Activated CD4-positive, alpha-beta memory T cell treated with anti-CD3 and anti-CD28 coated beads, Interleukin-2, amount 10 ng/mL, durations not matched to agents 7 days and 5 days (primary cell): ENCODE measurements at regions not wholly inside any gene's neighbourhood (a gene's known extent, or its start where the extent isn't known, plus 50 kb on each side); places are given as distances from the start of the nearest gene placed in this dataset.
"Not testable (repeated sequence)": the region's sequence is repeated elsewhere in the genome, so short reads cannot be mapped to it uniquely, and the experiment has no call there.

ENCODE experiments used
- CTCF ChIA-PET: fragments of 350-600 bp; sonication (Branson Sonifier 250); formaldehyde crosslinking; loops from one replicate; lab custom pipeline; 2021; ENCODE audit warnings: antibody characterized with exemption, inconsistent platforms; lab: Charles Lee
- POLR2A ChIA-PET: fragments of 350-600 bp; sonication (Branson Sonifier 250); formaldehyde crosslinking; loops from one replicate; lab custom pipeline; 2021; ENCODE audit warnings: antibody characterized with exemption; lab: Charles Lee
- DNase-seq: peaks from one replicate; pipeline ENCODE4 v3.0.0-alpha.2; 2020
- H3K27ac Mint-ChIP-seq: one replicate; pipeline ENCODE4 v1.8.0; 2021; ENCODE audit warnings: mild to moderate bottlenecking, mixed read lengths
- H3K27me3 Mint-ChIP-seq: one replicate; pipeline ENCODE4 v1.8.0; 2021; ENCODE audit warnings: mixed read lengths
- H3K36me3 Mint-ChIP-seq: one replicate; pipeline ENCODE4 v1.8.0; 2021; ENCODE audit warnings: low read depth, mixed read lengths
- H3K4me1 Mint-ChIP-seq: one replicate; pipeline ENCODE4 v1.8.0; 2021; ENCODE audit warnings: mixed read lengths
- H3K4me3 Mint-ChIP-seq: one replicate; pipeline ENCODE4 v1.8.0; 2021; ENCODE audit warnings: mild to moderate bottlenecking, mixed read lengths
- H3K9me3 Mint-ChIP-seq: one replicate; pipeline ENCODE4 v1.8.0; 2021; ENCODE audit warnings: mixed read lengths

DNA sequence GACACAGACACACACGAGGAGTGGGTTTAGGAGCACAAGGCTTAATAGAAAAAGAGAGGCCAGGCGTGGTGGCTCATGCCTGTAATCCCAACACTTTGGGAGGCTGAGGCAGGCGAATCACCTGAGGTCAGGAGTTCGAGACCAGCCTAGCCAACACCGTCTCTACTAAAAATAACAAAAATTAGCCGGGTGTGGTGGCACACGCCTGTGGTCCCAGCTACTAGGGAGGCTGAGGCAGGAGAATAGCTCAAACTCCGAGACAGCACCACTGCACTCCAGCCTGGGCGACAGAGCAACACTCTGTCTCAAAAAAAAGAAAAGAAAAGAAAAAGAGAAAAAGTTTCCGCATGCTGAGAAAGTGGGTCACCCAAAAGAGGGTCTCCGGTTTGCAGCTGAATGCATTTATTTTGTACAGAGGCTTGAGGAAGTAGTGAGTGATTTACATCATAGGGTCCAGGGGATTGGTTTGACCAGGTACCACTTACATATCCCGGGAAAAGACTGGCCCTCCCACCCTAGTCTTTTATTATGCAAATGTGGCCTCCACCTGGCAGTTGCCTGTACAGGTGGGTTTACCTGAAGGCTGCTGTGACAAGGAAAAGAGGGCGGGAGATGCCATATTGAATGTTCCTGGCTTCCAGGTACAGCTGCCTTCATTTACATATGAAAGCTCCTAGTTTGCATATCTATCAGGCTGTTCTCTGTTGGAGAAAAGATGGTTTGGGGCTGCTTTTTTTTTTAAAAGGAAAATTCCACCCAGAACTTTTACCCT, 366.2 kb upstream of the GRAMD2B start:
- peaks cover 7% of the 10 kb centered on the region for H3K9me3 Mint-ChIP-seq
- H3K36me3 Mint-ChIP-seq = no peaks in the 10 kb centered on the region

DNA sequence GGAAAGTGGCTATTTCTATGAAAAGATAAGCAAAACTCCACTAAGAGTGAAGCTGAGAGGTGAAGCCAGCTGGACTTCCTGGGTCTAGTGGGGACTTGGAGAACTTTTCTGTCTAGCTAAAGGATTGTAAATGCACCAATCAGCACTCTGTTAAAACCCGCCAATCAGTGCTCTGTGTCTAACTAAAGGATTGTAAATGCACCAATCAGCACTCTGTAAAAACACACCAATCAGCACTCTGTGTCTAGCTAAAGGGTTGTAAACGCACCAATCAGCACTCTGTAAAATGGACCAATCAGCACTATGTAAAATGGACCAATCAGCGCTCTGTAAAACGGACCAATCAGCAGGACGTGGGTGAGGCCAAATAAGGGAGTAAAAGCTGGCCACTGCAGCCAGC, 364.8 kb upstream of the GRAMD2B start:
- POLR2A ChIA-PET, H3K27me3 Mint-ChIP-seq, H3K4me3 Mint-ChIP-seq, H3K9me3 Mint-ChIP-seq, H3K36me3 Mint-ChIP-seq, H3K27ac Mint-ChIP-seq, CTCF ChIA-PET, DNase-seq, H3K4me1 Mint-ChIP-seq: not testable (repeated sequence)

More for the DNA sequence above, 366.2 kb upstream of the GRAMD2B start:
- no peak for DNase-seq
- ChIA-PET POLR2A (no interaction called here), CTCF (no interaction called here)
- H3K27me3 Mint-ChIP-seq = no peaks in the 10 kb centered on the region
- H3K27ac Mint-ChIP-seq = no peak overlapping the region
- H3K4me1 Mint-ChIP-seq = no peaks in the 10 kb centered on the region
- H3K4me3 Mint-ChIP-seq = no peak overlapping the region

DNA sequence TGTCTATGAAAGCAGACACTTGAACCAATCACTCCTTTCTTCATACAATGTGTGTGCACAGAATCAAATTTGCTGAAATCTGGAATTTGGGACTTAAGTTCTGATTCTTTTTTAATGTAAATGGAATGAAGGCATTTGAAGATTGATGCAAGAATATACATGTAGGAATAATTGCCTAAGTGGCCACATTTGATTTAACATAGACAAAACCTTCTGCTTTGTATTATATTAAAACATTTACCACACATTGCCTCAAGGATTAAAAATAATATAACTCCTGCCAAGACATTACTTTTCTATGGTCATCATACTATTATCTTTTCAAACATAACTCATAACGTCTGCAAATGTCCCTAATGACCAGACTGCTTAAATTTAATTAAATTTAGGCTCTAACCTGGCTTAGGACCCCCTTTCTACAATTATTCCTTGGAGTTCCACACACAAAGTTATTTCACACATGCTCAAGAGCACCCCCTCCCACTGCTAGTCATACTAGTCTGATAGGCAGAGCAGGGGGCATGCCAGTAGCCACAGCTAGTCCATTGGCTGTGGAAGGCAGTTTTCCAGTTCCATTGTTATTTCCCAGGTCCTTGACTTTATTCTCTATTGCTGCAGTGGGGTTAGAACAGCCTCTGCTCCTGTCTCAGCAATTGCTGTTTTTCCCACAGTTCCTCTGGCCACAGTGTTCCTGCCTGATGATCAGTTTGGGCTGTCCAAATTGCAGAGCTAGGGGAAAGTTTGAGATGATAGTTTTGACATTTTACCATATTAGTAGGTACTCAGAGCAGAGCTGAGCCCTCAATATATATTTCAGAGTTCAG, 360.6 kb upstream of the GRAMD2B start:
- DNase-seq = no peak
- Mint-ChIP-seq H3K4me3 (no peak overlapping the region), H3K27me3 (no peaks in the 10 kb centered on the region), H3K27ac (no peak overlapping the region), H3K36me3 (no peaks in the 10 kb centered on the region), H3K4me1 (no peaks in the 10 kb centered on the region), H3K9me3 (peaks cover 17% of the 10 kb centered on the region)
- ChIA-PET CTCF (no interaction called here), POLR2A (no interaction called here)

DNA sequence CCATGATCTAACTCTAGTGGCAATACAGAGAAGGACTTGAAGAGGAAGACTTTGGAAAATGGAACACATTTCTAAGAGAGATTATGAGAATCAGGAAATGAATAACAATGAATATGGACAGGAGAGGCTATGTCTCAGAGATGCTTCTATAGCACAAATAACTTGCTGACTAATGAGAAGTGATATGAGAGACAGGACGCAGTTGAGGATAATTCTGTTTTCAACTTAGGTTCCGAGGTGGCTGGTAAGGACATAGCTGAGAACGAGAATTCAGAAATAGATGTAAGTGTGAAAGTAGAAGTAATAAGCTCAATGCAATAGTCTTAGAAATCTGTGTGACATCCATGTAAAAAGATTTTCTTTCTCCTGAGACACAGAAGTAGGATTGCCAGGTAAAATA, 358.1 kb upstream of the GRAMD2B start:
- no peaks in the 10 kb centered on the region for H3K36me3 Mint-ChIP-seq
- H3K9me3 Mint-ChIP-seq = peaks cover 14% of the 10 kb centered on the region
- ChIA-PET POLR2A (no interaction called here), CTCF (no interaction called here)
- no peak overlapping the region for H3K4me3 Mint-ChIP-seq
- no peaks in the 10 kb centered on the region for H3K4me1 Mint-ChIP-seq
- DNase-seq = no peak
- H3K27ac Mint-ChIP-seq = no peak overlapping the region
- H3K27me3 Mint-ChIP-seq = no peaks in the 10 kb centered on the region

DNA sequence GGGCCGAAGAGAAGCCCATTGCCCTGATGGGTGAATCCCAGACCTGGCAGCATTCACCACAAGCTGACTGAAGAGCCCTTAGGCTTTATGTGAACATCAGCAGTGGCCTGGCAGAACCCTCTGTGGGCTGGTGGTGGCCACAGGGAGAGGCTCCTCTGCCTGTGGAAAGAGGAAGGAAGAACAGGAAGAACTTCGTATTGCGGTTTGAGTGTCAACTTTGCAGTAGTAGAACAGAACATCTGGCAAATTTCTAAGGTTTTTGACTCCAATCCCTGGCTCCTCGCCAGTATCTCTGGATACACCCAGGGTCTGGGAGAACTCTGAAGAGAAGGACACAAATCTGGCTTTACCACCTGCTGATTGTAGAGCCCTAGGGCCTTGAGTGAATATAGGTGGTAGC, 356.4 kb upstream of the GRAMD2B start:
- no peak for DNase-seq

DNA sequence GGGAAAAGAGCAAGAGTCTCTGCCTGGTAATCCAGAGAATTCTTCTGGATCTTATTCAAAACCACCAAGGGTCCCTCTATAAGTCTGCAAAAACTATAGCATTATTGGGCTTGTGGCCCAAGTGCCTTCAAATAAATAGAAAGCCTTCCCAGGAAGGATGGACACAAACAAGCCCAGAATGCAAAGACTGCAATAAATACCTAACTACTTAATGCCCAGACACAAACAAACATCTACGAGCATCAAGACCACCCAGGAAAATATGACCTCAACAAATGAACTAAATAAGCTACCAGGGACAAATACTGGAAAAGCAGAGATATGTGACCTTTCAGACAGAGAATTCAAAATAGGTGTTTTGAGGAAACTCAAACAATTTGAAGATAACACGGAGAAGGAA, 355.8 kb upstream of the GRAMD2B start:
- H3K9me3 Mint-ChIP-seq = peaks cover 20% of the 10 kb centered on the region
- no peak overlapping the region for H3K4me3 Mint-ChIP-seq
- H3K27ac Mint-ChIP-seq = no peak overlapping the region
- no peaks in the 10 kb centered on the region for H3K4me1 Mint-ChIP-seq
- no peaks in the 10 kb centered on the region for H3K36me3 Mint-ChIP-seq
- no peak for DNase-seq
- H3K27me3 Mint-ChIP-seq = no peaks in the 10 kb centered on the region
- POLR2A ChIA-PET = no interaction called here
- CTCF ChIA-PET = no interaction called here

More for the DNA sequence above, 356.4 kb upstream of the GRAMD2B start:
- Mint-ChIP-seq H3K36me3 (no peaks in the 10 kb centered on the region), H3K27ac (no peak overlapping the region), H3K4me1 (no peaks in the 10 kb centered on the region), H3K27me3 (no peaks in the 10 kb centered on the region), H3K4me3 (no peak overlapping the region), H3K9me3 (peaks cover 17% of the 10 kb centered on the region)
- ChIA-PET POLR2A (no interaction called here), CTCF (no interaction called here)

DNA sequence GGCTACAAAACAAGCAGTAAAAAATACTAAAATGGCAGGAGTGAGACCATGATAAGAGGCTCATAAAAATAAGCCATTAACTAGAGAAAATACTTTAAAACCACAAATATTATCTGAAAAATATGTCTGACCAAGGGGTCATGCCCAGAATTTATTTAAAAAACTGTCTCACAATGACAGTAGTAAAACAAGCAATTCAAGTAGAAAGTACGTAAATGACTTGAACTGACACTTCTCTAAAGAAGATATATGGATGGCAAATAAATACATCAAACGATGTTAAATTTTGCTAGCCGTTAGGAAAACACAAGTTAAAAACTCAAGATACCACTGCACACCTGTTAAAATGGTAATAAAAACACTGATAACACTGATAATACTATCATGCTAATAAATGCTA, 353.9 kb upstream of the GRAMD2B start:
- Mint-ChIP-seq H3K36me3 (no peaks in the 10 kb centered on the region), H3K27me3 (no peaks in the 10 kb centered on the region), H3K4me3 (no peak overlapping the region), H3K4me1 (no peaks in the 10 kb centered on the region), H3K9me3 (peaks cover 27% of the 10 kb centered on the region), H3K27ac (no peak overlapping the region)
- DNase-seq = no peak
- CTCF ChIA-PET = no interaction called here
- POLR2A ChIA-PET = no interaction called here

DNA sequence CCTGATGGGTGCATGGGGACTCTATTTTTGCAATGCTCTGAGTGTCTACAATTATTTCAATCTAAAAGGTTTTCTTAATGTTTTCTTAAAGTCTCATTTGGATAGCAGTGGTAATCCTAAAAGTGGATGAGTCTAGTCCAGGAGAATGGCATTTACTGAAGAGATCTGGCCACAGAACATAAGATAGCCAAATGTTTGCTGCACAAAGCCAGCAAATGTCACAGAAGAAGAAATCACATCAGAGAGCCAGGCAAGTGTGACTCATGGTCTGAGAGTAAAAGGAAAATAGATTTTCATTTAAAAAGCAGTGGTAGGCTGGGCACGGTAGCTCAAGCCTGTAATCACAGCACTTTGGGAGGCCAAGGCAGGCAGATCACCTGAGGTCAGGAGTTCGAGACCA, 352.7 kb upstream of the GRAMD2B start:
- ChIA-PET POLR2A (no interaction called here), CTCF (no interaction called here)
- Mint-ChIP-seq H3K27me3 (no peaks in the 10 kb centered on the region), H3K9me3 (peaks cover 21% of the 10 kb centered on the region), H3K4me1 (no peaks in the 10 kb centered on the region), H3K4me3 (no peak overlapping the region), H3K36me3 (no peaks in the 10 kb centered on the region), H3K27ac (no peak overlapping the region)
- DNase-seq = no peak

DNA sequence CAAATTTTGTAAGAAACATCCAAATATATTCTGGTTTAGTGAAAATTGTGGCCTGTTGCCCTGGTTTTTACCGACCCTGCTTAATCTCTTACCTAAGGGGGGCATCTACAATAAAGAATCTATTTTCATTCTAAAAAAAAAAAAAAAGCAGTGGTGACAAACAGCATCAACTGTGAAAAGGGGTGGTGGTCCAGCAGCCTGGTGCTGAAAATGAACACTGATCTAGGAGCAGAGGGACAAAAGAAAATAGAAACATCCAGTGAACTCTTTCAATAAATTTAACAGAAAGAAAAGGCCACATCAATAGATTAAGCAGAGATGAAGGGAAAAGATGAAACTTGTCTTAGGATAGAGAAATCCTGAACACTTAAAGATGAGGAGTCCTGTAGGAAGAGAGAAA, 348.7 kb upstream of the GRAMD2B start:
- Mint-ChIP-seq H3K27me3 (no peaks in the 10 kb centered on the region), H3K9me3 (peaks cover 19% of the 10 kb centered on the region), H3K27ac (no peak overlapping the region), H3K4me1 (no peaks in the 10 kb centered on the region), H3K4me3 (no peak overlapping the region), H3K36me3 (no peaks in the 10 kb centered on the region)
- CTCF ChIA-PET = no interaction called here
- POLR2A ChIA-PET = no interaction called here
- DNase-seq = no peak

DNA sequence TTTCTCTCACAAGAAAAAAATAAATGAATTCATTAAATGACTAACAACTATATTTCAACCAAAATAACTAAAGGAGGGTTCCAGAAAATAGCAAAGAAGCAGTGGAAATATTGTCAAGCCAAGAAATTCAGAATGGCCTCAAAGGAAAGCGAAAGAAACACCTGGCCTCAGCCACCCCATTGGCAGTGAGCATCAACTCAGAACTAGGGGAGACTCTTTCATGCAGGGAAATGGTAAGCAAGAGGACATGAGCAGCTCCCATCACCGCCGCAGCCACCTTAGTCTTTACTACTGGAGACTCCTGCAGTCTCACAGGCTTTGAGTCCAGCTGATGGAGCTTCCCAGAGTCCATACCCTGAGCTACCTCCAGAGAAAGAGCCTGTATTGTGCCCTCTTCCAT, 343.9 kb upstream of the GRAMD2B start:
- no peak overlapping the region for H3K27ac Mint-ChIP-seq
- no peaks in the 10 kb centered on the region for H3K27me3 Mint-ChIP-seq
- ChIA-PET CTCF (no interaction called here), POLR2A (no interaction called here)
- no peaks in the 10 kb centered on the region for H3K4me1 Mint-ChIP-seq
- no peak overlapping the region for H3K4me3 Mint-ChIP-seq
- DNase-seq = no peak
- H3K36me3 Mint-ChIP-seq = no peaks in the 10 kb centered on the region
- peaks cover 5% of the 10 kb centered on the region for H3K9me3 Mint-ChIP-seq

DNA sequence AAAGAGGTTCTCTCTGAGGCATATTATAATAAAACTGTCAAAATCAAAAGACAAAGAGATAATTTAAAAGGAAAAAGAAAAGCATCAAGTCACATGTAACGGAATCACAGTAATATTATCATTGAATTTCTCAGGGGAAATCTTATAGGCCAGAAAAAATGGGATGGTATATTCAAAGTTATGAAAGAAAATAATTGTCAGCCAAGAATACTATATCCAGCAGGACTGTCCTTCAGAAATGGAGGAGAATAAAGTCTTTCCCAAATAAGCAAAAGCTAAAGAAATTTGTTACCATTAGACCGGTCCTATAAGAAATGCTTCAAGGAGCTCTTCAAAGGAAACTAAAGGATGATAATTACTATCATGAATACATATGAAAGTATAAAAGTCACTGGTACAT, 342.0 kb upstream of the GRAMD2B start:
- no peak overlapping the region for H3K27ac Mint-ChIP-seq
- H3K4me3 Mint-ChIP-seq = no peak overlapping the region
- ChIA-PET POLR2A (no interaction called here), CTCF (no interaction called here)
- no peaks in the 10 kb centered on the region for H3K4me1 Mint-ChIP-seq
- H3K36me3 Mint-ChIP-seq = no peaks in the 10 kb centered on the region
- no peak for DNase-seq
- H3K9me3 Mint-ChIP-seq = peaks cover 4% of the 10 kb centered on the region
- no peaks in the 10 kb centered on the region for H3K27me3 Mint-ChIP-seq

DNA sequence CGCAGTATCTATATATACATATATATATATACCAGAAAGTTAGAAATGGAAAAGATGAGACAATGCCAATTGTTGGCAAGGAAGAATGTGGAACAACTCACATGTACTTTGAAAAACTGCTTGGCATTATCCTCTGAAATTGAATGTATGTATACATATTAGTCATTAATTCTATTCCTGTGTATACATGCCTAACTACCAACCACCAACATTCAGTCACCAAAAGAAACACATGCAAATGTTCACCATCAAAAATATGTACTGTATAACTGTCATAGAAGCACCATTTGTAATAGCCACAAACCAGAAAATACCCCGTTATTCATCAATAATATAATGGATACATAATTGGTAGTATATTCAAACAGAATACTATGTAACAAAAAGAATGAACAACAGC, 330.2 kb upstream of the GRAMD2B start:
- peaks cover 7% of the 10 kb centered on the region for H3K9me3 Mint-ChIP-seq
- ChIA-PET POLR2A (no interaction called here), CTCF (no interaction called here)
- no peaks in the 10 kb centered on the region for H3K36me3 Mint-ChIP-seq
- H3K27ac Mint-ChIP-seq = no peak overlapping the region
- no peak for DNase-seq
- no peak overlapping the region for H3K4me3 Mint-ChIP-seq
- no peaks in the 10 kb centered on the region for H3K27me3 Mint-ChIP-seq
- no peaks in the 10 kb centered on the region for H3K4me1 Mint-ChIP-seq

DNA sequence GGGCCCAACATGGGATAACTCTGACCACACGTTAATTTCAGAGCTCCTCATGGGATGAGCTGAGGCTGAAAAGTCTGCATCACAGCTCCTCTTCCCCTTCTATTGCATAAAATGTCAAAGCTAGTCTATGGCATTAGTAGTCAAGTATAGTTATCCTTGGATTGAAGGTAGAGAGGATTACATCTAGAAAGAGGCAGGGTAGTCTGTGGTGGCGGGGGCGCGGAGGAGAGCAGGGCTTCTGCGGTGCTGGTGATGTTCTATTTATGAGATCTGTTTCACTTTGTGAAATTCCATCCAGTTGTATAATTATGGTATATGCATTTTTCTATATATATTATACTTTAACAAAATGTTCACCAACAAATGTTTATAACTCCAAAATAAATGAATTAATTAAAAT, 329.5 kb upstream of the GRAMD2B start:
- no peak for DNase-seq
- no peaks in the 10 kb centered on the region for H3K27me3 Mint-ChIP-seq
- peaks cover 4% of the 10 kb centered on the region for H3K9me3 Mint-ChIP-seq
- no peaks in the 10 kb centered on the region for H3K4me1 Mint-ChIP-seq
- H3K27ac Mint-ChIP-seq = no peak overlapping the region
- no peak overlapping the region for H3K4me3 Mint-ChIP-seq
- ChIA-PET POLR2A (no interaction called here), CTCF (no interaction called here)
- H3K36me3 Mint-ChIP-seq = no peaks in the 10 kb centered on the region

DNA sequence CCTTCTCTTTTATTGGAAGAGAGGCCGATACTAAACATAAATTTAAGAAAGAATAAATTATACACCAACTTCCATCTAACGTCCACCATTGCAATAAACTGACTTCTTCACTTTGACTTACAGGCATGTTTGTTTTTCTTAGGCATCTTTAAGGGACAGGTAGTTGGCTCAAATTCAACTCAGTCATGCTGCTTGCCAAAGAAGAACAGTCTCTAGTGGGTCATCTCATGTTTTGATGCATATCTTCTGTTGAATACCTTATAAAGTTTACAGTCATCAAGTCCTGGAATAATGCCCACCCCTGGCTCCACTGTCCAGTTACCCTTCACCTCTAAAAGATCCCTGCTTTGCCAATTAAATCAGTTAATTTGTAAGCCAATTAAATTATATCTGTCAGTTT, 328.2 kb upstream of the GRAMD2B start:
- Mint-ChIP-seq H3K4me3 (no peak overlapping the region), H3K4me1 (no peaks in the 10 kb centered on the region), H3K27ac (no peak overlapping the region), H3K36me3 (no peaks in the 10 kb centered on the region), H3K27me3 (no peaks in the 10 kb centered on the region), H3K9me3 (peaks cover 2% of the 10 kb centered on the region)
- ChIA-PET CTCF (no interaction called here), POLR2A (no interaction called here)
- no peak for DNase-seq
